ENCODE measurements at regions not wholly inside any gene's neighbourhood (a gene's known extent, or its start where the extent isn't known, plus 50 kb on each side); places are given as distances from the start of the nearest gene placed in this dataset.

DNA sequence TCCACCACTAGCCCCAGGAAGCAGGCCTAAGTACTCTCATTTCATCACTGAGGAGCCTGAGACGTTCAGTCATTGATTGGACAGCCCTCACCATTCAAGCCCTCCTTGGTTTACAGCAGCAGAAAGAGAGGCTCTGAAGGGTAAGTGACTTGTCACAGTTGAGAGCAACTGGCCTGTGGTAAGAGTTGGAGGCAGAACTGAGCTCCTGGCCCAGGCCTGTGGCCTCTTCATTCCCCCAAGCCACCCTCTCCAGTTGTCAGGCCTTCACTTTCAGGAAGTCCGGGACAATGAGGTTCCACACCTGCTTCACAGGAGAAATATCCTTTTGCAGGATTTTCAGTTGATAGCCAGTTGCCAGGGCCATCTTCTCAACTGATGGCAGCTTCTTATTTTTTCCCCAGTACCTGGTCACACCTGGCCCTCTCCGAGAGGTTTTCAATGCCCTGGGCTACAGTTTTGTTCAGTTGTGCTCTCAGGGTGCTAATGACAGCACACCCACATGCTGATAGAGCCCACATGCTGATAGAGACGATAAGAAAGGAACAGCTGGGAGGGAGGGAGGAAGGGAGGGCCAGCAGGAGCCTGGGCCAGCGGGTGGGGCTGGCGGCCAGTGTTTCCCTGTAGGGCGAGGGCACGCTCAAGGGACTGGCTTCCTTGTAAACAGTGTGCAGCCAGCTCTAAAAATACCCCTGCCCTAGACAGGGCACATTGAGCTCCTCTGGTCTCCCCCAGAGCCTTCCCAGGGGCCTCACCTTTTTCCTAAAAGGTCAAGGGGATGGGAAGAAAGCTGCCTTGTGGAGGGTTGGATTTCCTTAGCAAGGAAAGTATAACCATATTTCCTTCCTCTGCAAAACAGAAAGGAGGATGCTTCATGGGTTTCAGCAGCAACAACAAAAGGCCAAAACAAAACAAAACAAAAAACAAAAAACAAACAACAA lies 112.7 kb upstream of the JUN start:
- Histone ChIP-seq H2BK20ac (ENCODE audit: low read length) (0 out of 2 replicates have a peak overlapping the region, but pooled peaks have one; percentile 43), H2BK120ac (replicated peaks; ENCODE audit: low read depth, low read length) (no peak overlapping the region), H4K8ac (ENCODE audit: extremely low read depth, insufficient read depth, low read length) (no peak overlapping the region), H2AFZ (ENCODE audit: low read length) (no peak overlapping the region), H3K14ac (ENCODE audit: insufficient read length) (no peak overlapping the region), H4K20me1 (replicated peaks in 1 of 2; ENCODE audit: control insufficient read depth in 1 of 2, insufficient read depth in 2 of 2, low read length in 2 of 2) (no peaks in the 10 kb centered on the region), H3K9ac (replicated peaks in 1 of 4; ENCODE audit: extremely low read depth in 1 of 4, low read depth in 3 of 4, low read length in 3 of 4) (no peak overlapping the region), H3K56ac (replicated peaks; ENCODE audit: insufficient read length, low read depth, low read length) (no peak overlapping the region), H2BK15ac (ENCODE audit: low read length) (peak overlapping the region; percentile 31; the same call in 1 of the 2 replicates), H3K23ac (ENCODE audit: insufficient read length) (no peak overlapping the region), H4K5ac (ENCODE audit: insufficient read length, low read depth, low read length) (no peak overlapping the region), H3K18ac (ENCODE audit: extremely low read depth, low read length) (no peak overlapping the region), H3K23me2 (ENCODE audit: low read depth, low read length) (no peaks in the 10 kb centered on the region), H2AK5ac (ENCODE audit: low read depth, low read length) (no peak overlapping the region), H3K4me2 (ENCODE audit: insufficient read depth in 1 of 2, low read depth in 2 of 2, low read length in 2 of 2) (no peak overlapping the region), H3K9me3 (ENCODE audit: insufficient read depth in 2 of 2, low read depth in 1 of 2, low read length in 1 of 2) (no peaks in the 10 kb centered on the region), H3K79me2 (ENCODE audit: control insufficient read depth in 1 of 2, insufficient read depth in 2 of 2, low read length in 2 of 2) (no peaks in the 10 kb centered on the region), H2BK12ac (ENCODE audit: low read depth, low read length) (no peak overlapping the region), H3K4ac (replicated peaks; ENCODE audit: insufficient read length, low read depth, low read length) (no peak overlapping the region), H3K4me3 (ENCODE audit: extremely low read depth in 1 of 4, insufficient read depth in 2 of 4, low read depth in 3 of 4, low read length in 4 of 4) (no peak overlapping the region), H2BK5ac (ENCODE audit: low read depth, low read length) (no peak overlapping the region), H3K4me1 (replicated peaks in 1 of 4; ENCODE audit: control insufficient read depth in 3 of 4, insufficient read depth in 4 of 4, low read length in 3 of 4) (peaks cover 0 to 7% (median 0%) of the 10 kb centered on the region in 4 experiments; a peak in 2 of 7 replicates), H3K27ac (ENCODE audit: low read depth, low read length) (no peak overlapping the region), H3K27me3 (replicated peaks in 1 of 4; ENCODE audit: control insufficient read depth in 3 of 4, extremely low read depth in 1 of 4, insufficient read depth in 3 of 4, low read length in 3 of 4) (no peaks in the 10 kb centered on the region), H3K36me3 (ENCODE audit: control insufficient read depth in 2 of 4, insufficient read depth in 4 of 4, low read length in 3 of 4) (no peaks in the 10 kb centered on the region), H4K91ac (replicated peaks; ENCODE audit: insufficient read length, low read length) (no peak overlapping the region), H3K79me1 (ENCODE audit: low read depth, low read length) (no peaks in the 10 kb centered on the region)
- FAIRE-seq (no peak), DNase-seq (ENCODE audit: low read depth in 1 of 2, low spot score in 2 of 2) (no peak)
- POLR2A ChIA-PET (ENCODE audit: partially characterized antibody): interaction anchor here (1.6 kb wide), 1 partner anchor 13 kb away, joined by 3 read pairs; no protein-coding TSS in a partner anchor
- TF ChIP-seq RAD21 (IDR thresholded peaks at IDR 0.05 in 1 of 2, conservative IDR thresholded peaks at IDR 0.05 in 1 of 2; ENCODE audit: low read depth in 2 of 2, low read length in 2 of 2) (peak; percentile 10 to 16; a peak in 1 of 4 replicates), ATF2 (IDR thresholded peaks at IDR 0.05; ENCODE audit: low read length) (no peak)
- 75% methylated on average over 8 of the region's 8 CpGs; no CpG with 5 or more reads in 1 of the 2 experiments for WGBS, 2 experiments (ENCODE audit: extremely low coverage in 1 of 2, insufficient coverage in 1 of 2, insufficient read length in 1 of 2, insufficient replicate concordance in 2 of 2, low coverage in 1 of 2, low lambda C conversion rate in 2 of 2, missing lambda C conversion rate in 1 of 2)
- CTCF ChIA-PET (ENCODE audit: partially characterized antibody): interaction anchor here (1.0 to 1.5 kb wide), 3 partner anchors 13 to 802 kb away, joined by 3 to 4 read pairs (median 3); no protein-coding TSS in a partner anchor

Data from H1 (cell line).